A172 (cell line): ENCODE measurements at regions not wholly inside any gene's neighbourhood (a gene's known extent, or its start where the extent isn't known, plus 50 kb on each side); places are given as distances from the start of the nearest gene placed in this dataset.
A peak's percentile ranks its signal among the peaks of the same experiment; 100 is the strongest.
"Not testable (repeated sequence)": the region's sequence is repeated elsewhere in the genome, so short reads cannot be mapped to it uniquely, and the experiment has no call there.

Experiments used
- DNase-seq: peaks from one replicate; pipeline ENCODE4 v3.0.0-alpha.2; 2015; ENCODE audit warnings: low spot score

DNA sequence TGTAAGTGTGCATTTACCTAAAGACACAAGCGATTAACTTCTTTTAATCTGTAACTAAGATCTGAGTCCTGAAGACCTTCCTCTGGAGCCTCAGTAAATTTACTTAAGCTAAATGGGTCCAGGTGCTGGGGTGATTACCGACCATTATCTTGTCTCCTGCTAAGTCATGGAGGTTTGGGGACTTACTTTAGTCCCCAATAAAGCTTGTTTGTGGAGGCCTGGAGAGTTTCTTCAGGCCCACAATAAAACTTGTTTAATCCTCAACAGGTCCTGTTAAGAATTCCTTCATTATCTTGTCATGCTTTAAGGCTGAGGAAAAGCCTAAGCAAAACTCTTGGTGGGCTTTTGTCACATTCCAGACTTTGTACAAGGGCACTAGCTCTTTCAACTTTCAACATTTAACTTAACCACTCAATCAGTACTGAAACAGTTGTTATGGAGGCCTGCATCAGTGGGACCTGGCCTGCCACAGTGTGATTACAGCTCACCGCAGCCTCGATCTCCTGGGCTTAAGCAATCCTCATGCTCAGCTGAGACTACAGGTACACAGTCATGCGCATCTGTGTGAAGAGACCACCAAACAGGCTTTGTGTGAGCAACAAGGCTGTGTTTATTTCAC lies 84.0 kb downstream of the FMO4 start:
- no peak for DNase-seq

DNA sequence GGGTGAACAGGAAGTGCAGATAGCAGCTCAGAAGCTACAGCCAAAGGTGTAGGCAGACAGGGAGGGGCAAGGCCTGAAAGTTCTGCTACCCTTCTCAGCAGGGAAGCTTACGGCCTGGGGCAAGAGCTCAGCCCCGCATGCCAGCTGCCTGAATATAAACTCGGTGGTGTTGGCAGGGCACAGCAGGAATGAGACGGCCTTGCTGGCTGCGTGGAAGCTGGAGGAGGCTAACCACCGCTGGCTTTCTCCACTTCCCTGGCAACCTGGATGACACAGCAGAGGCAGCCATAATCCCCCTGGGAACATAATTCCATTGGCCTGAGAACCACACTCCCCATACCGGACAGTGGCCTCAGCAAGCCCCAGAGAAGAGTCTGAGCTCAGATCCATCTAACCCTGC lies 81.9 kb upstream of the PRRC2C start:
- DNase-seq = peak; percentile 47

DNA sequence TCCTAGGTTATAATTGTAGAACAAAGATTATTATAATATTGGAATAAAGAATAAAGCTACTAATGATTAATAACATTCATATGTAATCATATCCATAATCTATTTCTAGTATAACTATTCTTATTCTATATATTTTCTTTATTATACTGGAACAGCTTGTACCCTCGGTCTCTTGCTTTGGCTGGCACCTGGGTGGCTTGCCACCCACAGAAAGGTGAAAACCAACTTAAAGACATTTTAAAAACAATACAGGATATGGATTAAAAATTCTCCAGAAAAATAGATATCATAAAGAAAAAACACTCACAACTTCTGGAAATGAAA lies 80.0 kb upstream of the PRRC2C start:
- DNase-seq = no peak

DNA sequence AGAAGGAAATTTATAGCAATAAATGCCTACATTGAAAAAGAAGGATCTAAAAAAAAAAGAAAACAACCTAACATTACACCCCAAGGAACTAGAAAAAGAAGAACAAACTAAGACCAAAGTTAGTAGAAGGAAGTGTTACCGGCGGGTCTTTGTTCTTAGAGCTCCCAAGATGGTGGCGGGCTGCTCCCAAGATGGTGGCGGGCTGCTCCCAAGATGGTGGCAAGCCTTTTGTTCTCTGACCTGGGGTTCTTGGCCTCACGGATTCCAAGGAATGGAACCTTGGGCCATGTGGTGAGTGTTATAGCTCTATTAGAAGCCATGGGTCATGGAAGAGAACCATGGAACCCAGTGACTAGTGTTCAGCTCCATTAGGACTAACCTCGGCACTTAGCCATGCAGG lies 71.8 kb upstream of the PRRC2C start:
- not testable (repeated sequence) for DNase-seq

DNA sequence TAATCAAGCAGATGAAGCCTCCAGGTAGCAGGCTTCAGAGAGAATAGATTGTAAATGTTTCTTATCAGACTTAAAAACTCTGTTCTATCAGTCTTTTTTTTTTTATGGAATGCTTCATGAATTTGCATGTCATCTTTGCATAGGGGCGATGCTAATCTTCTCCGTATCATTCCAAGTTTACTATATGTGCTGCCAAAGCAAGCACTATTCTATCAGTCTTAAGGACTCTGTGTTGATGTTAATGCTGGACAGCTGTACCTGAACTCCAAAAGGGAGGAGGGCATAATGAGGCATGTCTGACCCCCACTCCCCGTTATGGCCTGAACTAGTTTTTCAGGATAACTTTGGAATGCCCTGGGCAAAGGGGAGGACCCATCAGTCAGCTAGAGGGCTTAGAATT lies 66.8 kb upstream of the PRRC2C start:
- DNase-seq = no peak

DNA sequence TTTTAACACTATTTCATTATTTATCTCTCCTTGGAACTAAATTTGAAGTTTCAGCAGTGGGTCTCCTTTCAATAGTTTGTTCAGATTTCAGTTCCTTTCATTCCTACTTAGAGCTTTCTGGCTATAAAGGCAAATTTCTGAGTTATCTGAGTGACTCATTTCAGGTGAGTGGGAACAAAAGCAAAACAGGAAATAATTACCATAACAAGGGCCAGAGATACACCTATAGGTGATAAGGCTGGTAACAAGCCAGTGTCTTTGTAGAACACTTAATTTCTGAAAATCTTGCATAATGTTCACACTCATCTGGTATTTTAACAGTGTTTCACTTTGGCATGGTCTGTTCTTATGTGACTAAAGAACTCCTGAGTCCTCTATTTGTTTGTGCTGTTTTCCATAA lies 64.5 kb upstream of the PRRC2C start:
- DNase-seq = no peak

DNA sequence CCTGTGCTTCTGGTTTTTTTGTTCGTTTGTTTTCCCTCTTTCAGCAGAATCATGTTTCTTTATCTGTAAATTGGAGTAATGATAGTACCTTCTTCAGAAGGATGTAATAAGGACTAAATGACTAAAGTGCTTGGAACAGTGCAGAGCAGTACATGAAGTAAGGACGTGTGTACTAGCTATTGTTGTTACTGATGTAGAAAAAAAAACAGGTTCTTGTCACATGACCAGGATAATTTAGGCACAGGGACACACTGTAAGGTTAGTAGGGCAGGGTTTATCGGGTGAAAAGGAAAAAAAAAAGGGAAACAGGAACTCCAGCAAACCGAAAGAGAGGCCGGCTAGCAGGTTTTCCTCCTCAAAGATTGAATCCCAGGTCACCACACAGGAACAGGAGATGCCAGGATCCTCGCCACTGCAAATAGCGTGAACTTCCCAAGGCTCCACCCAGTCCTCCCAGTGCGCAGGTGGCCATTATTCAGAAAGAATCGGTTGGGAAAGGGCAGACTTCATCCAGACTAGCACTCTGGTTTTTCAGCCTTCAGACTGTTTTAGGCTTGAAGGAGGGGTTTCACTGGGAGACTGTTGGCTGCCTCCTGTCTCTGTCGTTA lies 63.8 kb upstream of the PRRC2C start:
- DNase-seq = no peak

DNA sequence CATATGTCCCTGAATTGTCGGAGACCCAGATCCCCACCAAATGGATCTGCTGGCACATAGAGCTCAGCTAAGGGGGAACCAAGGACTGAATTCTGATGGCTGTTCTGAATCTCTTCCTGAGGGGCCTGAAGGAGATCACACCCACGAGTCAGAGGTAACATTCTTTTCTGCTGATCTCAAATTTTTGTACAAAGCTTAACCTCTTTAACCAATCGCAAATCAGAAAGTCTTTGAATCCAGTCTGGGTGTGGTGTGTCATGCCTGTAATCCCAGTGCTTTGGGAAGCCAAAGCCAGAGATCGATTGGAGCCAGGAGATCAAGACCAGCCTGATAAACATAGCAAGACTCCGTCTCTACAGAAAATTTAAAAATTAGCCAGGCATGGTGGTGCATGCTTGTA lies 62.8 kb upstream of the PRRC2C start:
- DNase-seq = peak; percentile 58

DNA sequence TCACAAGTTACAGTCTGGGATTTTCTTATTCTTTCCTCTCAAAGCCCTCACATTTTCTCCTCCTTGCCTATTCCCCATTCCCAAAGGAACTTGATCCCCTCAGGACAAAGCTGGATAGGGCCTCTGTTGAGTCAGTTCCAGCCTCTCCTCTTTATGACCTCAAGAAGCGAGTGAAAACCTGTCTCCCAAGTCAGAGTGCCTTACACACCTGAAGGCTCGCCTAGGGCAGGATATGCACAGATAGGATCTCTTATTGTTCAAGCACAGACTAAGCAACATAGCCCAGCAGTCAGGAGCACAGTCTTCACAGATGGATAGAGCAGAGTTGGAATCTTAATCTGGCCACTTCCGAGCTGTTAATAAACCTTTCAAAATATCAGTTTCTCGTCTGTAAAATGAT lies 60.8 kb upstream of the PRRC2C start:
- DNase-seq = no peak

DNA sequence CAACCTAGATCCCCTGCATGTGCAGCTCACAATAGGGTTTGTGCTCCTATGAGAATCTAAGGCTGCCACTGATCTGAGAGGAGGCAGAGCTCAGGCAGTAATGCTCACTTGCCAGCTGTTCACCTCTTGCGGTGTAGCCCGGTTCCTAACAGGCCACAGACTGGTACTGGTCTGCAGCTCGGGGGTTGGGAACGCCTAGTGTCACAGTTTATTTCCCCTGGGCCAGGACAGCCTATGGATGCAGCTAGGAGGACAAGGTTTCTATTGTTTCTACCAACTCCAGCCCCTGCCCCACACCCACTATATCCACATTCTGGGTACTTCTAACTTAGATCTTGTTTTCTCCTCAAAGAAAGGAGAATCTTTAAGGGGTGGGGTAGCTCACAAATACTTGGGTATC lies 58.7 kb upstream of the PRRC2C start:
- no peak for DNase-seq

DNA sequence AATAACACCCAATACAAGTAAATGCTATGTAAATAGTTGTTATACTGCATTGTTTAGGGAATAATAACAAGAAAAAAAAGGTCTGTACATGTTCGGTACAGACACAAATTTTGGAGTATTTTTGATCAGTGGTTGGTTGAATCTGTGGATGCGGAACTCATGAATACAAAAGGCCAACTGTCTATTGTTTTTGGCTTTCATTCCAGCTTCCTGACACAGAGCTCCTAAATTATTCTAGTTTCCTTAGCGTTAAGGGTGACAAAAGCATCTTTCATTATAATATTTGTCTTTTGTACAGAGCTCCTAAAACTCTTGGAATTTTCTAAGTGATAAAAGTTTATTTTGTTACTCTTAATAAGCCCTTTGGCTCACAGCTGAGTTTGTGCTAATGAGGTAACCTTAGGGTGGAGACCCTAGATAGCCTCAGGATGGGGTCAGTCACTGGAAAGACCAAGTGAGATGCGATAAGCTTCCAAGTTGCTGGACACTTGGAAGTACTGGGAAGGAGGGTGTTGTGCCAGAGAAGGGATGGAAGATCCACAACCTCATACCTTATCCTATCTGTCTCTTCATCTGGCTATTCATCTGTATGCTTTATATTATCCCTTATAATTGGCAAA lies 57.4 kb upstream of the PRRC2C start:
- no peak for DNase-seq

DNA sequence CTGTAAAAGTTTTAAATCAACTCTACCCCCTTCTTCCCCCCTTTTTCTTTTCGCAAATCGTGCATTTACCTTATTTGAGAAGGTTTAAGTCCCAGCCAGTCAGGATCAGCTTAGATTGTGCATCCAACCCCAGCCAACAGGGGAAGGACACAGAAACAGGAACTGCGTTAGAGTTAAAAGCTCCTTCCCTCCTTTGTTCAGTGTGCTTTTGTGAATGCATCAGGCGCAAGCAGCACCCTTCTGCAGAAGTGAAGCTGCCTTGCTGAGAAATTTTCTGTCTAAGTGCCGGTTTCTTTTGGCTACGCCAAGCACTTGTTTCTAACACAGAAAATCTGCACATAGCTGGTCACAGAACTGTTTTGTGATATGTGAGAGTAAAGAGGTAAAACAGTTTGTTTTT lies 56.2 kb upstream of the PRRC2C start:
- no peak for DNase-seq

DNA sequence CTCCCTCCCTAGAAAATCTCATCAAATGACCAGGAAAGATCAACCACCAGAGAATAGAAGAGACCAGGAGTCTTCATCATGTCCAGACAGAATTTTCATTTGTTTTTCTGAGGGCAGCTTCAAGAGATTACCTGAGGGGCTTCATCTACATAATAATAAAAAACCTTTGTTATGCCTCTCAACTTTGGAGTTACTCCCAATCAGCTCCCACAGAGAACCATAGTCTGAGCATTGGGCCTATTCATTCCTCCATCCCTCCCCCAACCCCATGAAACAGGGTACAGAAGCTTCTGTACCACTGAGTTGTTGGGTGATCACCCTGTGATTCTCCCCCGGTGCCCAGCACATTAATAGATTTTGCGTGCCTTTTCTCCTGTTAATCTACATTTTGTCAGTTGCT lies 53.3 kb upstream of the PRRC2C start:
- DNase-seq = no peak

DNA sequence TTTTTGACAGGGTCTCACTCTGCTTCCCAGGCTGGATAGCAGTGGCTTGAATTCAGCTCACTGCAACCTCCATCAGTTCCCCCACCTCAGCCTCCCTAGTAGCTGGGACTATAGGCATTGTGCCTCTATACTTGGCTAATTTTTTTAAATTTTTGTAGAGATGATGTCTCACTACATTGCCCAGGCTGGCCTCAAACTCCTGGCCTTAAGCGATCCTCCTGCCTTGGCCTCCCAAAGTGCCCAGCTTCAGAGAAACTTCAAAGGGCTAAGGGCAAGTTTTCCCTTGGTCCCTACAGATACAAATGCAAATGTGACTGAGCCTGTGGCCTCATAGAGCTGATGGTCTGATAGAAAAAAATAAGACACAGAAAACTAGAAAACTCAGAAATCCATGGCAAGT lies 52.9 kb upstream of the PRRC2C start:
- no peak for DNase-seq

DNA sequence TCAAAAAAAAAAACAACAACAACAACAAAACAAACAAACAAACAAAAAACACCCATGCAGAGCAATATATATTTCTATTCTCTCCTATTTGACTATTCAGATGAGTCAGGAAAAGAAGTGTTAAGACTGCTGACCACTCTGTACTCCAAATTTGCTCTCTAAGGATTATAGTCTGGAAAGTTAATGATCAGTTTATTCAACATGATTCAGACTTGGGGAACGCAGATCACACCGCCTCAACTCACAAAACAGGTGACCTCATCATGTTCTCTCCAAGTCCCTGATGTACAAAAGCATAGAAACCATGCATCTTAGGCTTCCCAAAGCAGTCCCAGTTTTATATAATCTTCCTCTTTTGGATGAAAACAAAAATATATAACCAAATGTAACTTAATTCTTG lies 51.9 kb upstream of the PRRC2C start:
- DNase-seq = peak; percentile 92

DNA sequence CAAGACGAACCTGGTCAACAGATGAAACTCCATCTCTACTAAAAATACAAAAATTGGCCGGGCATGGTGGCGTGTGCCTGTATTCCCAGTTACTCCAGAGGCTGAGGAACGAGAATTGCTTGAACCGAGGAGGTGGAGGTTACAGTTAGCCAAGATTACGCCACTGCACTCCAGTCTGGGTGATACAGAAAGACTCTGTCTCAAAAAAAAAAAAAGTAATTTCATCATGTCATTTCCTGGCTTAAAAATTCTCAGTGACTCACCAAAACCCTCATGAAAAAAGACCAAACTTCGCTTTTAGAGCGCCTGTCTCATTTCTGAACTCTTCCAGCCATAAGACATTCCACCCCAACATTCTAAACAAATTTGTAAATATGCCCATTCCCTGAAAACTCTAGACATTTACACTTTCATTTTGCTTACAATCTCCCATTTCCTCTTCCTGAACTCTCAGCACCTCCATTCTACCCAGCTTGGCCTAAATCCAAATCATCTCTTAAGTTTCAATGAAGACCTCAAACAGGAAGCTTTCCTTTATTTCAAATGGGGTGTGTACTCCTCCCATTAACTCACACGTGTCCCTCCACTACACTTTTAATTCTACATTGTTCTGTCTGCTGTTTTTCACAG lies 50.5 kb upstream of the PRRC2C start:
- peak; percentile 92 for DNase-seq
